ENCODE measurements at regions not wholly inside any gene's neighbourhood (a gene's known extent, or its start where the extent isn't known, plus 50 kb on each side); places are given as distances from the start of the nearest gene placed in this dataset.

- Histone ChIP-seq H3K27ac (ENCODE audit: low read depth in 1 of 2, low read length in 2 of 2) (no peak overlapping the region), H3K9ac (ENCODE audit: low read depth in 1 of 2, low read length in 2 of 2) (no peak overlapping the region), H3K36me3 (ENCODE audit: control insufficient read depth in 4 of 4, insufficient read depth in 3 of 4, low read depth in 1 of 4, low read length in 3 of 4) (no peaks in the 10 kb centered on the region), H3K4me1 (ENCODE audit: control insufficient read depth in 4 of 4, insufficient read depth in 4 of 4, low read length in 3 of 4) (no peaks in the 10 kb centered on the region), H3K4me3 (ENCODE audit: low read depth in 1 of 3, low read length in 3 of 3) (no peak overlapping the region), H3K27me3 (ENCODE audit: control insufficient read depth in 4 of 4, insufficient read depth in 4 of 4, low read length in 3 of 4) (no peaks in the 10 kb centered on the region), H3K9me3 (ENCODE audit: control insufficient read depth in 4 of 4, low read length in 3 of 4) (no peaks in the 10 kb centered on the region)
- DNase-seq (ENCODE audit: low spot score), result no peak
- WGBS, result 70% methylated on average over 6 of the region's 6 CpGs
- TF ChIP-seq REST (IDR thresholded peaks at IDR 0.05), result no peak
- no peak for TF ChIP-seq MAX (IDR thresholded peaks at IDR 0.05)
Measured at GRCh38 chr7:81161451-81162075, 242.7 kb upstream of the SEMA3C start.

GRCh38 chr7:81159402-81159801 is 240.6 kb upstream of the SEMA3C start:
- Histone ChIP-seq H3K4me3 (ENCODE audit: low read depth in 1 of 3, low read length in 3 of 3) (no peak overlapping the region), H3K9me3 (ENCODE audit: control insufficient read depth in 4 of 4, low read length in 3 of 4) (no peaks in the 10 kb centered on the region), H3K9ac (ENCODE audit: low read depth in 1 of 2, low read length in 2 of 2) (no peak overlapping the region), H3K36me3 (ENCODE audit: control insufficient read depth in 4 of 4, insufficient read depth in 3 of 4, low read depth in 1 of 4, low read length in 3 of 4) (no peaks in the 10 kb centered on the region), H3K4me1 (ENCODE audit: control insufficient read depth in 4 of 4, insufficient read depth in 4 of 4, low read length in 3 of 4) (peaks cover 0 to 9% (median 2%) of the 10 kb centered on the region in 4 donors), H3K27me3 (ENCODE audit: control insufficient read depth in 4 of 4, insufficient read depth in 4 of 4, low read length in 3 of 4) (no peaks in the 10 kb centered on the region), H3K27ac (ENCODE audit: low read depth in 1 of 2, low read length in 2 of 2) (no peak overlapping the region)
- TF ChIP-seq FOXA2 (IDR thresholded peaks at IDR 0.05), result no peak
- TF ChIP-seq YY1 (IDR thresholded peaks at IDR 0.05), result no peak
- TF ChIP-seq GABPA (IDR thresholded peaks at IDR 0.05 in 1 of 2, conservative IDR thresholded peaks at IDR 0.05 in 1 of 2), result no peak
- TF ChIP-seq HNF4G (IDR thresholded peaks at IDR 0.05), result no peak
- TF ChIP-seq HNF4A (conservative IDR thresholded peaks at IDR 0.05), result no peak
- no peak for TF ChIP-seq TAF1 (conservative IDR thresholded peaks at IDR 0.05)
- TF ChIP-seq RXRA (IDR thresholded peaks at IDR 0.05), result no peak
- no peak for TF ChIP-seq EGR1 (IDR thresholded peaks at IDR 0.05; ENCODE audit: low read depth in 2 of 2)
- TF ChIP-seq REST (IDR thresholded peaks at IDR 0.05), result no peak
- no peak for TF ChIP-seq JUND (IDR thresholded peaks at IDR 0.05)
- TF ChIP-seq ZBTB33 (IDR thresholded peaks at IDR 0.05), result no peak
- no peak for TF ChIP-seq NR2F2 (IDR thresholded peaks at IDR 0.05)
- TF ChIP-seq CTCF (IDR thresholded peaks at IDR 0.05; ENCODE audit: low read depth, low read length, missing input control), result no peak
- no peak for TF ChIP-seq SP1 (IDR thresholded peaks at IDR 0.05)
- TF ChIP-seq RAD21 (IDR thresholded peaks at IDR 0.05), result no peak
- TF ChIP-seq ATF3 (IDR thresholded peaks at IDR 0.05), result no peak
- no peak for TF ChIP-seq FOXA1 (IDR thresholded peaks at IDR 0.05)
- no peak for TF ChIP-seq MAX (IDR thresholded peaks at IDR 0.05)
- 75% methylated on average over 2 of the region's 2 CpGs for WGBS
- no peak for DNase-seq (ENCODE audit: low spot score)
